ENCODE measurements at regions not wholly inside any gene's neighbourhood (a gene's known extent, or its start where the extent isn't known, plus 50 kb on each side); places are given as distances from the start of the nearest gene placed in this dataset.

DNA sequence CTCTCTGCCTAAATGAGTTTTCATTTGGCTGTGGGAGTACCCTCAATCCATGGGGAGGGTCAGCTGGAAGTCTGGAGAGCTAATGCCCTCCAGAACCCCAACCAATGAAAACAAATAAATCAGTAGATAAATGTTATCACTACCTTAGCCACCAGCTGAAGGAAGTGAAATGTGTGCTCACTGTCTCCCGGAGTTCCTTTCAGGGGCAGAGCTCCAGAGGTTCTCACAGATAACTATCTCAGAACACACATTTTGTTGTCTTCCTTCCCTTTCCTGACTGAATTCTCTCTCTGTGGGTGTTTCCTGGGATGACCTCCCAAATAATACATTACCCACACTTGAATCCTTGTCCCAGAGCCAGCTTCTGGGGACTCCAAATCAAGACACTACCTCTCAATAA, 779.6 kb downstream of the DIAPH3 start:
- no peak for TF ChIP-seq CTCF (IDR thresholded peaks at IDR 0.05; ENCODE audit: low read length)
- no peak for TF ChIP-seq EZH2 (optimal IDR thresholded peaks at IDR 0.05; ENCODE audit: low read depth, low read length)
